ENCODE measurements at regions not wholly inside any gene's neighbourhood (a gene's known extent, or its start where the extent isn't known, plus 50 kb on each side); places are given as distances from the start of the nearest gene placed in this dataset.

- DNase-seq = no peak
- in situ Hi-C loops (cut with MboI; ENCODE audit: low pct_unique_long_range_greater_than_20kb, low sequenced_read_pairs) = no loop called here
These were observed 64.8 kb upstream of the ZNF536 start for GRCh38 chr19:30307191-30307974.

GRCh38 chr19:30309176-30309575, 63.0 kb upstream of the ZNF536 start:
- no peak for DNase-seq
- in situ Hi-C loops (cut with MboI; ENCODE audit: low pct_unique_long_range_greater_than_20kb, low sequenced_read_pairs) = no loop called here

DNA sequence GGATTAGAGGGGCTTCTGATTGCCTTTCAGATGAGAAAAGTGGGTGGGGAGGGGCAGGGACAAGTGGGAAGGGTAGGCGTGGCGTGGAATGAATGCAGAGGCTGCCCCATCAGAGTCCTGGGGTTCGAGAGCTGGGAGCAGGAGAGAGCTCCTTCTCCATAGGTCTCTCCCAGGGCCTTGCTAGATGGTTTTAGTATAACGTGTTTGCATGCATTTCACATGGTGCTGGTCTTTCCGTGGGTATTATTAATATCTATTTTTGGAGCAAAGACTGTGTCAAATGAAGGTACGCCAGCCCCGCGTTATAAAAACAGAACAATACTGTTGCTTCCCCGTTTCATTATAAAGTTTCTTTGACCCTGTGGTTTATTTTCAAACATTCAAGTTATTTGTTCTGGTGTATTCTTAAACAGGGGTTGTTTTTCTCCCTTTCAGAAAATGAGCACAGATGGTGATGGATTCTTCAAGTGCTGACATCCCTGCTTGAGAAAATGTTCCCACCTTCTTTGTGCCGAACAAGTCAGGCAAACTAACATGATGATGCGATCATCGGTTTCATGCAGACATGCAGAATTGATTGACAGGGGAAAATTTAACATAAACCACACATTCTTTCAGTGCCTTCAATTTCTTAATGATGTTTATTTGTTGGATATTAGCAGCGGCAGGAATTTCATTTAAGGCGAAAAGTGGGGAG, 62.1 kb upstream of the ZNF536 start:
- no peak for DNase-seq
- in situ Hi-C loops (cut with MboI; ENCODE audit: low pct_unique_long_range_greater_than_20kb, low sequenced_read_pairs) = no loop called here

DNA sequence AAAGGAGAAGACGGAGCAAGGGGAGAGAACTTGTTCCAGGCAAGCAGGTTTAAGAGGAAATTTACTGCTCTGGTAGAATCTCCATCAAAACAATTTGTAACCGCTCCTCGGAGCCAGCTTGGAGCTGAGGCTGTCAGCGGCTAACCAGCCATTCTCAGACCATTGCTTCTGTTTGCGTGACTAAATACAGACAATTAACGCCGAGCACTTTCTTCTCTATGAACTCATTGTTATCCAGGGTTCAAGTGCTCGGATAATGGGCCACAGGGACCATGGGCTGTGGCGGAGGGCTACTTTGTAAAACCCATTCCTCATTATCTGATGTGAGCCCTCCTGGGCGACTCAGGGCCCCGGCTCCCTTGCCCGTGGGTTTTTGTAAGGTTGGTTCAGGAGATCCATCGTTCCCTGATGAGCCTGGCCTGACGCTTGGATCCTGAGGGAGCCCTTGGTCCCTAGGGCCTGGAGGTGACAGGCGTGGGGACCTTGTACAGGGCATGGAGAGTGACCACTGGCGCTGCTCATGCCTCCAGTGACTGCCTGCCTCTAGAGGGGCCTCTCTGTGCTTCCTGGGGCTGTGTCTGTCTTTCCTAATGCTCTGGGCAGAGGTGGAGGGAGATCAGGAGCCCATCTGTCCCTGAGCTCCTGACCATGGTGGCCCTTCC, 61.5 kb upstream of the ZNF536 start:
- no peak for DNase-seq
- in situ Hi-C loops (cut with MboI; ENCODE audit: low pct_unique_long_range_greater_than_20kb, low sequenced_read_pairs) = no loop called here

- in situ Hi-C loops (cut with MboI; ENCODE audit: low pct_unique_long_range_greater_than_20kb, low sequenced_read_pairs) = no loop called here
- DNase-seq = no peak
These were observed 60.3 kb upstream of the ZNF536 start for GRCh38 chr19:30311911-30312310.

GRCh38 chr19:30312582-30313352, 59.4 kb upstream of the ZNF536 start:
- no peak for DNase-seq

DNA sequence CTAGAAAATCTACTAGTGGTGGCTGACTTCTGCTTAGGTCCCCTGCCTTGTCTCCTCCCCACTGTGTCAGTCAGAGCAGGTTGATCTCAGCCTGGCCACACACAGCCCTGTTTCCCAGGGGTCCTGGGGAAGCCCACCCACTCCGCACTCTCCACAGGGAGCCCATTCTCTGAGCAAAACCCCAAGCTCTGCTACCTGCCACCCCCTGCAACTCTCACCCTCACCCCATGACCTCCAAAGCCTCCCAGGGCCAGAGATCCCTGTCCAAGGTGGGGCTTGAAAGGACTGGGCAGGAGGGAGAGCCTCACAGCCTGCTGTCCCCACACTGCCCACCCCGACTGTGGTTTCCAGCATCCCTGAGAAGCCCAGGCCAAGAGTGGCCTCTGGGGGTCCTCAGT, 58.8 kb upstream of the ZNF536 start:
- no peak for DNase-seq
- in situ Hi-C loops (cut with MboI; ENCODE audit: low pct_unique_long_range_greater_than_20kb, low sequenced_read_pairs) = no loop called here

More at GRCh38 chr19:30312582-30313352, 59.4 kb upstream of the ZNF536 start:
- in situ Hi-C loops (cut with MboI; ENCODE audit: low pct_unique_long_range_greater_than_20kb, low sequenced_read_pairs) = no loop called here

- in situ Hi-C loops (cut with MboI; ENCODE audit: low pct_unique_long_range_greater_than_20kb, low sequenced_read_pairs) = no loop called here
- no peak for DNase-seq
These were observed 58.0 kb upstream of the ZNF536 start for GRCh38 chr19:30314056-30314804.

DNA sequence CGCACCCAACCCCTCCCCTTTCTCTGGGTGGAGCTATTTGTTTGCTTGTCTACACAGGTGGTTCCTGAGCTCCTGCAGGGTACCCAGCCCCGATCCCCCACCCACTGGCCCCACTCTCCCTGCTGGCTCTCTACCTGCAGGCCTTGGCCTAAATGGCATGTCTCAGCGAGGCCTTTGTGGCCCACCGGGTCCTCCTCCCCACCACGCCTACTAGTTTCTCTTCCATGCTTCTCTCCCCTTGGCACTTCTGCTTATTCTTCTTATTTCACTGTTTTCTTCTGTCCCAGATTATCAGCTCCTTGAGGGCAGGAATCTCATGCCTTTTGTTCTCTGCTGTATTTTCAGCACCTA, 57.4 kb upstream of the ZNF536 start:
- in situ Hi-C loops (cut with MboI; ENCODE audit: low pct_unique_long_range_greater_than_20kb, low sequenced_read_pairs) = no loop called here
- no peak for DNase-seq

DNA sequence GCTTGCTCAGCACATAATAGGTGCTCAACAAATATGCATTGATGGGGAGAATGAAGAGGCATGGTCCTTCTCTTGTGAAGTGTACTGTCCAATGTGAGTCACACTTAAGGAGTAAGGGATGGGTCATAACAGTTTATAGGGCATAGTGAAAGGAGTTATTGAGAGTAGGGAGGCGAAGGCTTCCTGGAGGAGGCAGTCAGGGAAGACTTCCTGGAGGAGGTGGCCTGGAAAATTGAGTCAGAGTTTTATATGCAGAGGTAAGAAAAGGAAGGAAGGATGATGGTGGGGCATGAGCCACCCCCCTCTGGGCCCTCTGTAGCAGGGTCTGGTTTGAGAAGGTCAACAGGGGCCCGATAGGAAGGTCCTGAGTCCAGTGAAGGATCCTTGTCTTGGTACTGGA, 57.0 kb upstream of the ZNF536 start:
- no peak for DNase-seq
- in situ Hi-C loops (cut with MboI; ENCODE audit: low pct_unique_long_range_greater_than_20kb, low sequenced_read_pairs) = no loop called here

DNA sequence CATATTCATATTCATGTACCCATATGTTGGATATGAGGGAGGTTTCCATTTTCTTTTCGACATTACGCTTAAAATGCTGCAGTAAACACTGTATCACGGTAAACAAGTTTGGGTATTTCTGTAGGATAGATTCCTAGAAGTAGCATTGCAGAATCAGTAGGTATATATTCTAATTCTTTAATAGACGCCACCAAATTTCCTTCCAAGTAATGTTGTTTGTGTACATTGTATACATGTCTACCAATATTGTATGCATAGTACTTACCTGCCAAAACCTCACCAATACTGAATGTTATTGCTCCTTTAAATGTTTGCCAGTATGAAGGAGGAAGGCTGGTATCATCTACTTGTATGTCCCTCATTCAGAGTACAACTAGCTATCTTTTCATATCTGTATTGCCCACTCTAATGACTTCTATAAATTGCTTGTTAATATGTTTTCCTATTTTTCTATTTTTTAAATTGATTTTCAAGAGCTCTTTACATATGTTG, 56.1 kb upstream of the ZNF536 start:
- in situ Hi-C loops (cut with MboI; ENCODE audit: low pct_unique_long_range_greater_than_20kb, low sequenced_read_pairs) = no loop called here

GRCh38 chr19:30316560-30317106, 55.6 kb upstream of the ZNF536 start:
- no peak for DNase-seq
- in situ Hi-C loops (cut with MboI; ENCODE audit: low pct_unique_long_range_greater_than_20kb, low sequenced_read_pairs) = no loop called here

More for the DNA sequence above, 56.1 kb upstream of the ZNF536 start:
- DNase-seq = no peak

GRCh38 chr19:30317403-30317802, 54.8 kb upstream of the ZNF536 start:
- no peak for DNase-seq
- in situ Hi-C loops (cut with MboI; ENCODE audit: low pct_unique_long_range_greater_than_20kb, low sequenced_read_pairs) = no loop called here

DNA sequence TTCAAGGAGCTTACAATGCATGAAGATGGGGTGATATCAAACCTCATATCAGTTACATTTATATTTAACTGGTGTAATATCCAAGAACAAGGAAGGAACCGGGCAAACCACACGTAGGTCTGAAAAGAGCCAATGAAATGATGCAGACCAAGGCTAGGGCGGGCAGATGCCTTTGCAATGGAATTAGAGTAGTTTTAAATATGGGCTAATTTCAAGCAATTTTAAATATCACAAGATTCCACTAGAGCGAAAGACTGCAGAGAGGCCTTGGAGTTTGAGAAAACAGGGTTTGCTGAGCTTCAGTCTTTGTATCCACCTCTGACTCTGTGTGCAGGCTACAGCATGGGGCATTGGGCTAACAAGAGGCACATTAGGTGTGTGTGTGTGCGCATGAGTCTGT, 53.9 kb upstream of the ZNF536 start:
- in situ Hi-C loops (cut with MboI; ENCODE audit: low pct_unique_long_range_greater_than_20kb, low sequenced_read_pairs) = no loop called here
- no peak for DNase-seq

DNA sequence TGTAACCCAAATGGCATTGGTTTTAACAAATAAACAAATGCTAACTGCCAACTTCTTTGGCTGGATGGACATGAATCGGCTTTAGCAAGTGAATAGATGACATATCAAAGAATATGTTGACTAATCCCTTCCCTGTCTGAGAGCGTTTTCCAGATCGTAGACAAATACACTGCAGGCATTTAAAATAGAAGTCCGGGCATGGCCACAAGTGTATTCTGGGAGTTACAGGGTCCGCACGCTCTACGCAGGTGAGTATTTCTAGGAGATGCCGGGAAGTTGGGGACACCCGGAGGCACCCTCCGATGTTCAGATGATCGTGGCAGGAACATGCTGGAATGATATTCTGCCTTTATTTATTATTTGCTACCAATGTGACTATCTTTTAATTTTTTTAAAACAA, 53.2 kb upstream of the ZNF536 start:
- no peak for DNase-seq
- in situ Hi-C loops (cut with MboI; ENCODE audit: low pct_unique_long_range_greater_than_20kb, low sequenced_read_pairs) = no loop called here

GRCh38 chr19:30319411-30319810, 52.8 kb upstream of the ZNF536 start:
- no peak for DNase-seq

GRCh38 chr19:30319876-30320275, 52.3 kb upstream of the ZNF536 start:
- in situ Hi-C loops (cut with MboI; ENCODE audit: low pct_unique_long_range_greater_than_20kb, low sequenced_read_pairs) = no loop called here
- DNase-seq = no peak

More at GRCh38 chr19:30319411-30319810, 52.8 kb upstream of the ZNF536 start:
- in situ Hi-C loops (cut with MboI; ENCODE audit: low pct_unique_long_range_greater_than_20kb, low sequenced_read_pairs) = no loop called here

GRCh38 chr19:30320466-30320865, 51.7 kb upstream of the ZNF536 start:
- in situ Hi-C loops (cut with MboI; ENCODE audit: low pct_unique_long_range_greater_than_20kb, low sequenced_read_pairs) = no loop called here
- DNase-seq = no peak

All from KBM-7 (cell line).